HCT116 (cell line): ENCODE measurements at regions not wholly inside any gene's neighbourhood (a gene's known extent, or its start where the extent isn't known, plus 50 kb on each side); places are given as distances from the start of the nearest gene placed in this dataset.

ENCODE experiments used
- ATAC-seq: fragments of 200-7000 bp; cut with Tn5 transposase; 2 replicates; pipeline ENCODE4 v1.9.1; 2020; ENCODE audit warnings: mild to moderate bottlenecking, moderate library complexity
- BruUV-seq: library from RNA; stranded (reverse); fragments of 400-500 nt; replicated peaks from 2 replicates; lab custom pipeline; 2021; lab: Mats Ljungman, UMichigan
- CTCF ChIA-PET: fragments of 300-600 bp; sonication (Branson Sonifier 250); formaldehyde crosslinking; loops from one replicate; lab custom pipeline; 2021; ENCODE audit warnings: antibody characterized with exemption; lab: Charles Lee
- POLR2A ChIA-PET: fragments of 300-600, 350-600 bp; sonication (Branson Sonifier 250); formaldehyde crosslinking; loops from one replicate; lab custom pipeline; 2021; ENCODE audit warnings: antibody characterized with exemption; lab: Charles Lee
- RAD21 ChIA-PET, 2 experiments: fragments of 300-600 bp; sonication (Branson Sonifier 250); formaldehyde crosslinking; loops; one replicate each; lab custom pipeline; 2023; ENCODE audit warnings: low total read pairs in 2 of 2; ENCODE audit not compliant: uncharacterized antibody in 2 of 2, unreplicated experiment in 2 of 2, low non-redundant PET in 1 of 2; lab: Charles Lee
- DNase-seq: peaks from one replicate; pipeline ENCODE4 v3.0.0-alpha.2; 2010; ENCODE audit warnings: low read depth, low spot score
- H2AFZ ChIP-seq: fragments of 200-600 bp; shearing (Covaris generic), sonication (generic); 2 replicates; pipeline ENCODE4 v1.6.1; 2017; ENCODE audit warnings: low read depth, mixed run types, mixed read lengths, antibody characterized with exemption, low read length; ENCODE audit not compliant: poor library complexity, severe bottlenecking
- H3K27ac ChIP-seq: 2 replicates; pipeline ENCODE4 v1.5.1; 2012; ENCODE audit warnings: low read depth, low read length
- H3K27me3 ChIP-seq: fragments of 200-600 bp; sonication (generic); 2 replicates; pipeline ENCODE4 v1.6.1; 2016; ENCODE audit warnings: mixed run types, low read length, mixed read lengths; ENCODE audit not compliant: insufficient read depth
- H3K36me3 ChIP-seq, 2 experiments: fragments of 200-500 bp in 1 of 2; fragments of 200-600 bp in 1 of 2; sonication (Bioruptor generic) in 1 of 2; sonication (generic) in 1 of 2; 2 replicates each; pipeline versions ENCODE4 v1.5.1 to v1.6.1; 2014 to 2016; ENCODE audit warnings: low read length in 2 of 2, inconsistent platforms in 1 of 2, mixed read lengths in 1 of 2, mixed run types in 1 of 2; ENCODE audit not compliant: insufficient read depth in 2 of 2, control insufficient read depth in 1 of 2
- H3K4me1 ChIP-seq, 2 experiments: fragments of 200-600 bp in 1 of 2; sonication (generic) in 1 of 2; 2 replicates each; pipeline versions ENCODE4 v1.5.1 to v1.6.1; 2012 to 2017; ENCODE audit warnings: low read length in 2 of 2, inconsistent platforms in 1 of 2, mild to moderate bottlenecking in 1 of 2, mixed read lengths in 1 of 2, mixed run types in 1 of 2, moderate library complexity in 1 of 2; ENCODE audit not compliant: insufficient read depth in 2 of 2, control insufficient read depth in 1 of 2
- H3K4me2 ChIP-seq: fragments of 200-600 bp; sonication (generic); 2 replicates; pipeline ENCODE4 v1.6.1; 2017; ENCODE audit warnings: mixed run types, low read length, mixed read lengths
- H3K4me3 ChIP-seq, 2 experiments: fragments of 200-600 bp in 1 of 2; sonication (generic) in 1 of 2; replicated peaks in 1 of 2; 2 replicates each; pipeline ENCODE4 v1.5.1; 2011 to 2016; ENCODE audit warnings: low read length in 2 of 2, control low read depth in 1 of 2, low read depth in 1 of 2, mild to moderate bottlenecking in 1 of 2, mixed read lengths in 1 of 2, mixed run types in 1 of 2
- H3K79me2 ChIP-seq: fragments of 200-600 bp; sonication (generic); 2 replicates; pipeline ENCODE4 v1.6.1; 2017; ENCODE audit warnings: mild to moderate bottlenecking, mixed run types, low read length, moderate library complexity, mixed read lengths; ENCODE audit not compliant: insufficient read depth
- H3K9ac ChIP-seq: fragments of 200-600 bp; sonication (generic); 2 replicates; pipeline ENCODE4 v1.6.1; 2016; ENCODE audit warnings: low read length, mixed read lengths
- H3K9me2 ChIP-seq: fragments of 200-600 bp; sonication (generic), shearing (Covaris generic); 2 replicates; pipeline ENCODE4 v1.6.1; 2017; ENCODE audit warnings: mixed run types, mild to moderate bottlenecking, moderate library complexity; ENCODE audit not compliant: insufficient read depth
- H3K9me3 ChIP-seq, 2 experiments: fragments of 200-500 bp in 1 of 2; fragments of 200-600 bp in 1 of 2; sonication (Bioruptor generic) in 1 of 2; sonication (generic) in 1 of 2; 2 replicates each; pipeline ENCODE4 v1.6.1; 2014 to 2017; ENCODE audit warnings: low read length in 2 of 2, mixed read lengths in 2 of 2, inconsistent platforms in 1 of 2, low read depth in 1 of 2, mild to moderate bottlenecking in 1 of 2, mixed run types in 1 of 2, moderate library complexity in 1 of 2; ENCODE audit not compliant: control insufficient read depth in 1 of 2, insufficient read depth in 1 of 2
- H4K20me1 ChIP-seq: fragments of 200-600 bp; sonication (generic), shearing (Covaris generic); 2 replicates; pipeline ENCODE4 v1.6.1; 2017; ENCODE audit warnings: mixed run types, mild to moderate bottlenecking, moderate library complexity; ENCODE audit not compliant: insufficient read depth
- ATF3 ChIP-seq: IDR thresholded peaks from 2 replicates; pipeline ENCODE4 v1.6.1; 2012
- CBX3 ChIP-seq: IDR thresholded peaks from 2 replicates; pipeline ENCODE4 v1.6.1; 2012; ENCODE audit warnings: low read depth
- CTCF ChIP-seq, 3 experiments: fragments of 200-600 bp in 1 of 3; sonication (generic) in 1 of 3; IDR thresholded peaks in 2 of 3; conservative IDR thresholded peaks in 1 of 3; 2 replicates each; pipeline ENCODE4 v1.5.1; 2012 to 2017; ENCODE audit warnings: low read depth in 2 of 3, low read length in 2 of 3, antibody characterized with exemption in 1 of 3, borderline replicate concordance in 1 of 3, control low read depth in 1 of 3, mild to moderate bottlenecking in 1 of 3, mixed read lengths in 1 of 3, mixed run types in 1 of 3, moderate library complexity in 1 of 3; ENCODE audit not compliant: insufficient read depth in 1 of 3
- EGR1 ChIP-seq: IDR thresholded peaks from 2 replicates; pipeline ENCODE4 v1.6.1; 2012; ENCODE audit warnings: low read depth
- ELF1 ChIP-seq: IDR thresholded peaks from 2 replicates; pipeline ENCODE4 v1.6.1; 2012; ENCODE audit warnings: low read depth, borderline replicate concordance
- EZH2 ChIP-seq: fragments of 200-600 bp; sonication (generic); IDR thresholded peaks from 2 replicates; pipeline ENCODE4 v1.6.1; 2017; ENCODE audit warnings: antibody characterized with exemption, mixed run types
- EZH2phosphoT487 ChIP-seq: fragments of 200-600 bp; IDR thresholded peaks from 2 replicates; pipeline ENCODE4 v1.6.1; 2018; ENCODE audit warnings: antibody characterized with exemption, borderline replicate concordance
- FOSL1 ChIP-seq: IDR thresholded peaks from 2 replicates; pipeline ENCODE4 v1.6.1; 2012; ENCODE audit warnings: low read depth
- JUND ChIP-seq: IDR thresholded peaks from 2 replicates; pipeline ENCODE4 v1.6.1; 2012
- MAX ChIP-seq: IDR thresholded peaks from 2 replicates; pipeline ENCODE4 v1.6.1; 2012
- POLR2A ChIP-seq: IDR thresholded peaks from 2 replicates; pipeline ENCODE4 v1.7.0; 2011; ENCODE audit warnings: borderline replicate concordance; ENCODE audit not compliant: insufficient read depth, insufficient read length; ENCODE audit errors: extremely low read depth
- POLR2AphosphoS5 ChIP-seq: IDR thresholded peaks from 2 replicates; pipeline ENCODE4 v1.6.1; 2011; ENCODE audit warnings: mild to moderate bottlenecking, low read depth, low read length, moderate library complexity
- RAD21 ChIP-seq: IDR thresholded peaks from 2 replicates; pipeline ENCODE4 v1.6.1; 2012; ENCODE audit warnings: low read depth, mild to moderate bottlenecking
- REST ChIP-seq: IDR thresholded peaks from 2 replicates; pipeline ENCODE4 v1.6.1; 2012; ENCODE audit warnings: low read depth
- SP1 ChIP-seq: IDR thresholded peaks from 2 replicates; pipeline ENCODE4 v1.6.1; 2012; ENCODE audit warnings: low read depth
- YY1 ChIP-seq: IDR thresholded peaks from 2 replicates; pipeline ENCODE4 v1.6.1; 2011; ENCODE audit warnings: low read length, low read depth, moderate library complexity, mild to moderate bottlenecking; ENCODE audit not compliant: insufficient replicate concordance; ENCODE audit errors: extremely low read depth
- ZBTB33 ChIP-seq: IDR thresholded peaks from 2 replicates; pipeline ENCODE4 v1.6.1; 2011; ENCODE audit warnings: mild to moderate bottlenecking, low read length, moderate library complexity; ENCODE audit not compliant: insufficient replicate concordance; ENCODE audit errors: extremely low read depth
- ZFX ChIP-seq: fragments of 450-650 bp; IDR thresholded peaks from 2 replicates; pipeline ENCODE4 v1.6.1; 2017
- intact Hi-C: fragments of 100-400 bp; cut with micrococcal nuclease; formaldehyde crosslinking; loops from 2 replicates; pipeline ENCODE4 v1.10.0; 2022

GRCh38 chrX:51151734-51152133 is 180.9 kb upstream of the NUDT10 start:
- ChIA-PET CTCF (no interaction called here), RAD21 (no interaction called here)
- TF ChIP-seq ELF1, result no peak
- no peak for TF ChIP-seq EZH2
- no peak for TF ChIP-seq JUND
- no peak for TF ChIP-seq SP1
- no peak for TF ChIP-seq ATF3
- TF ChIP-seq POLR2AphosphoS5, result no peak
- TF ChIP-seq YY1, result no peak
- no peak for TF ChIP-seq ZBTB33
- TF ChIP-seq POLR2A, result no peak
- no peak for TF ChIP-seq EGR1
- no peak for TF ChIP-seq FOSL1
- no peak for TF ChIP-seq EZH2phosphoT487
- no peak for TF ChIP-seq ZFX
- no peak for TF ChIP-seq CBX3
- no peak for TF ChIP-seq CTCF (IDR thresholded peaks at IDR 0.05 in 2 of 3, conservative IDR thresholded peaks at IDR 0.05 in 1 of 3; ENCODE audit: borderline replicate concordance in 1 of 3, insufficient read depth in 1 of 3, low read depth in 2 of 3, low read length in 2 of 3)
- no peak for TF ChIP-seq MAX
- TF ChIP-seq REST, result no peak
- no peak for TF ChIP-seq RAD21
- TF ChIP-seq, all 23 proteins: peak for 0
- Histone ChIP-seq H2AFZ (no peak overlapping the region), H3K9me3 (no peaks in the 10 kb centered on the region), H3K4me1 (no peaks in the 10 kb centered on the region), H3K4me2 (no peak overlapping the region), H4K20me1 (no peaks in the 10 kb centered on the region; the same call in 1 of the 2 replicates), H3K79me2 (no peaks in the 10 kb centered on the region), H3K9me2 (no peaks in the 10 kb centered on the region), H3K36me3 (no peaks in the 10 kb centered on the region), H3K27ac (no peak overlapping the region), H3K27me3 (no peaks in the 10 kb centered on the region), H3K4me3 (no peak overlapping the region), H3K9ac (no peak overlapping the region)
- no TSS peak for BruUV-seq
- POLR2A ChIA-PET, result no interaction called here
- ATAC-seq (no peak), DNase-seq (no peak)
- intact Hi-C loops, result no loop called here
